ENCODE measurements at regions not wholly inside any gene's neighbourhood (a gene's known extent, or its start where the extent isn't known, plus 50 kb on each side); places are given as distances from the start of the nearest gene placed in this dataset.
"Not testable (repeated sequence)": the region's sequence is repeated elsewhere in the genome, so short reads cannot be mapped to it uniquely, and the experiment has no call there.

DNA sequence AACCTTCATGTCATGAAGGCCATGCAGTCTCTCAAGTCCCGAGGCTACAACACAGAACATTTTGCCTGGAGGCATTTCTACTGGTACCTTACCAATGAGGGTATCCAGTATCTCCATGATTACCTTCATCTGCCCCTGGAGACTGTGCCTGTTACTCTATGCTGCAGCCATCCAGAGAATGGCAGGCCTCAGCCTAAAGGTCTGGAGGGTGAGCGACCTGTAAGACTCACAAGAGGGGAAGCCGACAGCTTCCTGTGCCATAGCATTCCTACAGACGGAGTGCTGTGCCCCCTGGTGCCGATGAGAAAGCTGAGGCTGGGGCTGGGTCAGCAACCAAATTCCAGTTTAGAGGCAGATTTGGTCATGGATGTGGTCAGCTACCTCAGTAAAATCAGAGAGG is 51.3 kb upstream of the CADPS start:
- no peak for DNase-seq

DNA sequence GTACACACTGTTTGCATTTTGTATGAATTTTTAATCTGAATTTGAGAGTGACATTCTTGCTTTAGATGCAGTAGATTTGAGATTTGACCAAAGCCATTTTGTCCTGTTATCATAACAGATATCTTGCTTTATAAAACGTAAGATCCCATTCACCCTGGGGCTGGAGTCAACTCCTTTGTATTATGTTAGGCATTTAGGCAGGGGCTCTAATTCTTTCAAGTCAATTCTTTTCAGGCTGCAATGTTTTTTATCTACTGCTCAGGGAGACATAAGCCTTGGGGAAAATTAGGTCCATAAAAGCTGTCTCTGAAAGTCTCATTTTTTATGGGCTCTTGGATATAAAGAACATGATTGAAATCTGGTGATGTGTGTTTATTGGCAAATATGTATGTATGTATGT is 53.0 kb upstream of the CADPS start:
- no peak for DNase-seq

DNA sequence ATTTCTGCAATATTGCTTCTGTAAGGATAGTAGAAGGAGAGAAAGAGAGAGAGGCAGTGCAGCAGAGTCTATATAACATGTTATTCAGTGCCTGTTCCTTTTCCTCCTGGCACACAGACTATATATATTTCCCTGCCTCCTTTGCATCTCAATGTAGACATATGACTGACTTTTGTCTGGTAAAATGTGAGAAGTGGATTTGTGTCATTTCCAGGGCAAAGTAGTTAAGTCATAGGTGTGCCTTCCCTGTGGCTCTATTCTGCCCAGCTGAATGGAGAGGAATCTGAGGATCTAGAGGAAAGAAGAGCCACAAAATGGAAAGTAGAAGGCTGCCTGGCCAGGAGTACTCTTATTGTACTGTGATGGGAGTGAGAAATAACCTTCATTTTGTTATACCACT is 54.6 kb upstream of the CADPS start:
- DNase-seq, result no peak

GRCh38 chr3:62935793-62936192 is 60.6 kb upstream of the CADPS start:
- DNase-seq, result no peak

GRCh38 chr3:62936626-62937254 is 61.5 kb upstream of the CADPS start:
- DNase-seq, result no peak

DNA sequence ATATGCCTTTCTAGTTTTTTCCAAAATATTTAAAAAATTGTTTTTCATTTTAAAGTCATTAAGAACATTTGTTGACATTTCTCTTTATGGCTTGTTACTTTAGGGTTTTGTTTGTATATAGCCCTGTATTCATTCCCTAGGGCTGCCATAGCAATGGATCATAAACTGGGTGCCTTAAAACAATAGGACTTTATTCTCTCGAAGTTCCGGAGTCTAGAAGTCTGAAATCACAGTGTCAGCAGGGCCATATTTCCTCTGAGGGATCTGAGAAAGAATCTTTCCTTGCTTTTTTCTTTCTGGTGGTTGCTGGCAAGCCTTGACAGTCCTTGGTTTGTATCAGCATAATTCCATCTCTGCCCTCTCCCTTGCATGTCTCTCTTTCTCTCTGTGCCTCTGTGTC is 63.4 kb upstream of the CADPS start:
- no peak for DNase-seq

- no peak for DNase-seq
These were observed 64.5 kb upstream of the CADPS start for GRCh38 chr3:62939707-62940106.

DNA sequence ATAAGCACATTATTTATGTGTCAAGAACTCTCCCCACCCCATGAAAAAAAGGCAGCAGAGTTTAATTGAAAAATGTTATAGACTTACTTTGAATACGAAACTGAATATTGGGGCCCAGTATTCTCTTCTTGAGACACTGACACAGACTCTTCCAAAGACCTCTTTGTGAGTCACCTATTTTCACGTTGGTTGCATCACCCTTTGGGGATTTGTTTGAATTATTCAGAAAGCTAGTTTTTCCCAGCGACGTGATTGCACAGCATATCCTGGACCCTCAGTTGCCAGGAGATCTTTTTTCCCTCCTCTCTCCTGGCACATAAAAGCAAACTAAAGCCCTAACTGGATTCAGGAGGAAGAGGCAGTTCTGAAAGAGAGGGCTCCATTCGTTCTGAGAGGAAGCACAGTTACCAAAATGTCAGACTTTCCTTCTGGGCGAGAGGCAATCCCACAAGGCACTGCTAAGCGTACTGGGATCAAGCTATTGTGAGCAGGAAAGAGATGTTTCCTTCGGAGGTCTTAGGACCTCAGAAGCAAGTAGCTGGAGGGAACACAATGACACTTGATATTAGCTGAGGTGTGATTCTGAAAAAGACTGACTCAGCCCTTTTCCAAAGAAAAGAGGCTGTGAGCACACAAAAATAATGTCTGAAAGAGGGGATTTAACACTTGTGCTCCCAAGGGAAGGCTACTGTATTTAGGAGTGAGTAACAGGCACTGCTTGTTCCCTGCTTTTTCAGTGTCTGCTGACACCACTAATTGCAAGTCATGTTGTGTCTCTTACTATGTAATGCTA is 65.8 kb upstream of the CADPS start:
- no peak for DNase-seq

- DNase-seq, result no peak
These were observed 67.0 kb upstream of the CADPS start for GRCh38 chr3:62942227-62942626.

DNA sequence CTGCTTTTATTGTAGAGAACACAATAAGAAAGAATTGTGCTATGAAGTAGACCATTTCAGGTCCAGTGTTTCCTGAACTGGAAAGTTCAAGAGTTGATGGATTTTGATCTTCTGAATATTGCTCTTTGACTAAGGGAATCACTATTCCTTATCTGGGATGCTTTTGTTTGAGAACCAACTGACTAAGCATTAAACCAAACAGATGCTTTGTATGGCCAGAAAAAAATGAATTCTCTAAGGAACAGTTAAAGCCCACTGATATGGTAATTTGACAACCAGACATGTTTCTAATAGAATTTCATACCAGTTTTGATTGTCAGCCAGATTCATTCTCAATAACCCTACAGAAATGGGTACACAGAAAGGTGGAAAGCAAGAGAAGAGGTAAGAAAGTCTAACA is 67.5 kb upstream of the CADPS start:
- DNase-seq, result no peak

DNA sequence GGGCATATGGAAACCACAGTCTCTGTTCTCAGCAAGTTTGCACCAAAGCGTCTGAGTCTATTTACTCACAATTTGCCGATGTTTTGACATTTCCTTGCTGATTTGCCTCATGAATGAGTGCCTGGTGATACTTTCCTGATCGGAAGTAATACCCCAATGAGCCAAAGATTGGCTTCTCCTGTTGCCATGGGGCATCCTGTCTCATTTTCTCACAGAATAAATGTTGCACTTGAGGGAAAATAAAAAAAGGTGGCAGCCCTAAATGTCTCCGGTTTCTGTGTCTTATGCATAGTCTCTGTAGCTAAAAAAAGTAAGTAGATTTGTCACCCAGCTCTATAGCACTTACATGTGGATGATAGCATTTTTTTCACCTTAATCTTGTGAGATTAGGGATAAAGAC is 73.7 kb upstream of the CADPS start:
- DNase-seq, result no peak

DNA sequence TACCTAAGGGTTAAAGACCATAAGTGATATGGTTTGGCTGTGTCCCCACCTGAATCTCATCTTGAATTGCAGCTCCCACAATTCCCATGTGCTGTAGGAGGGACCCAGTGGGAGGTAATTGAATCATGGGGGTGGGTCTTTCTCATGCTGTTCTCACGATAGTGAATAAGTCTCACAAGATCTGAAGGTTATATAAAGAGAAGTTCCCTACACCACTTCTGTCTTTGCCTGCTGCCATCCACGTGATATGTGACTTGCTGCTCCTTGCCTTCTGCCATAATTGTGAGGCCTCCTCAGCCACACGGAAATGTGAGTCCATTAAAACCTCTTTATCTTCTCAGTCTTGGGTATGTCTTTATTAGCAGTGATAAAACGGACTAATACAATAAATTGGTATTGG is 75.0 kb upstream of the CADPS start:
- no peak for DNase-seq

DNA sequence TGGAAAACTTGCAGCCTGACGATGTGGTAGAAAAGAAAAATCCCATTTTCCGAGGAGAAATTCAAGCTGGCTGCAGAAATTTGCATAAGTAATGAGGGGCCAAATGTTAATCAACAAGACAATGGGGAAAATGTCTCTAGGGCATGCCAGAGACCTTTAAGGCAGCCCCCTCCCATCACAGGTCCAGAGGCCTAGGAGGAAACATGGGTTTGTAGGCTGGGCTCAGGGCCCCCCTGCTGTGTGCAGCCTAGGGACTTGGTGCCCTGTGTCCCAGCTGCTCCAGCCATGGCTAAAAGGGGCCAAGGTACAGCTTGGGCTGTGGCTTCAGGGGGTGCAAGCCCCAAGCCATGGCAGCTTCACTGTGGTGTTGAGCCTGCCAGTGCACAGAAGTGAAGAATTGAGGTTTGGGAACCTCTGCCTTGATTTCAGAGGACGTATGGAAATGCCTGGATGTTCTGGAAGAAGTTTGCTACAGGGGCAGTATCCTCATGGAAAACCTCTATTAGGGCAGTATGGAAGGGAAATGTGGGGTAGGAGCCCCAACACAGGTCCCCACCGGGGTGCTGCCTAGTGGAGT is 75.9 kb upstream of the CADPS start:
- DNase-seq, result no peak

DNA sequence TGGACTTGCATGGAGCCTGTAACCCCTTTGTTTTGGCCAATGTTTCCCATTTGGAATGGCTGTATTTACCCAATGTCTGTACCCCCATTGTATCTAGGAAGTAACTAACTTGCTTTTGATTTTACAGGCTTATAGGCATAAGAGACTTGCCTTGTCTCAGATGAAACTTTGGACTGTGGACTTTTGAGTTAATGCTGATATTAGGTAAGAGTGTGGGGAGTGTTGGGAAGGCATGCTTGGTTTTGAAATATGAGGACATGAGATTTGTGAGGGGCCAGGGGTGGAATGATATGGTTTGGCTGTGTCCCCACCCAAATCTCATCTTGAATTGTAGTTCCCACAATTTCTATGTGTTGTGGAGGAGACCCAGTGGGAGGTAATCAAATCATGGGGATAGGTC is 76.7 kb upstream of the CADPS start:
- not testable (repeated sequence) for DNase-seq

DNA sequence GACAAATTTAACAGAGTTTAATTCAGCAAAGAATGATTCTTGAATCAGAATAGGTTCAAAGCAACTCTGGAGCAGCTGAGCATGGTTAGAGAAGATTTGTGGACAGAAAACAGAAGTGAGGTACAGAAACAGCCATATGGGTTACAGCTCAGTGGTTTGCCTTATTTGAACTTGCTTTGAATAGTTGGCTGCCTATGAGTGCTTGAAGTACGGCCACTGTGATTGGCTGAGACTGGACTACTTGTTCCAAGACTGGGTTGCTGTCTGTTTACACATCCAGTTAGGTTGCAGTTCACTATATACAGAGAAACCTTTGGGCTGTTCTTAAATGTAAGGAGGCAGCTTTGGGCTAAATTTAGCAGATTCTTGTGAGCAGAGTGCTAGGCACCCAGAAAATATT is 79.4 kb upstream of the CADPS start:
- DNase-seq, result no peak

- DNase-seq, result no peak
These were observed 79.9 kb upstream of the CADPS start for GRCh38 chr3:62955126-62955525.

DNA sequence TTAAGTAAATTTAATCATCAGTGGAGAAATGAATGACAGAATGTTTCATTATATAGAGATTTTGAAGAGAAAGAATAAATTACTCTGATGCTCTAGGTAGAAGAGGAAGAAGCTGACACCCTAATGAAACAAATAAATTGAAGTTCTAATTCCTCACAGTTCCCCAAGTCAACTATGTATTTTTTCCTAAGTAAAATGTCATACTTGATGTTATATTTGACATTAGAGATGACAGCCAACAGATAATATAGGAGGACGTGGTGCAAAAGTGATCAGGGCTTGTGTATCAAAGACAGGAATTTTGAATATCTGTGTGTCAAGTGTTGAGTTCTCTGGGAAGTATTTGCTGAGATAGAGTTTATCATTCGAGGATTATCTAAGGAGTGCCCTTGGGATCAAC is 81.2 kb upstream of the CADPS start:
- no peak for DNase-seq

- DNase-seq, result no peak
These were observed 86.8 kb upstream of the CADPS start for GRCh38 chr3:62961874-62962556.

GRCh38 chr3:62962714-62963113 is 87.5 kb upstream of the CADPS start:
- no peak for DNase-seq

DNA sequence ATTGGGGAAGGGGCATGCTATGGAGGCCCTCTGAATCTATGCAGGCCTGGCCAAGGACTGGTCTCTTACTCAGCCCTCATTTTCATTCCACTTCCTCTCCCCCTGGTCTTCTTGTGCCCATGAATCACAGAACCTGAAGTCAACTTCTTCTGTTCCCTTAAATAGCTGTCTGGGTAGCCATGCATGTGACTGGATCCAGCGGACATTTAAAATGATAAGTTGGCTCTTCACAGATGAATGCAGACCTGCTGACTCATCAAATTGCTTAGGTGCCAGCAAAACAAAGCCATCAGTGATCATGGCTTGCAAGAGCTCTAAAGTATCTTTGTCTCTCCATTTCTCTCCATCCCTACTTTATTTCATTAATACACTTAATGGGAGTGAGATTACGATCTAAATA is 90.1 kb upstream of the CADPS start:
- no peak for DNase-seq

DNA sequence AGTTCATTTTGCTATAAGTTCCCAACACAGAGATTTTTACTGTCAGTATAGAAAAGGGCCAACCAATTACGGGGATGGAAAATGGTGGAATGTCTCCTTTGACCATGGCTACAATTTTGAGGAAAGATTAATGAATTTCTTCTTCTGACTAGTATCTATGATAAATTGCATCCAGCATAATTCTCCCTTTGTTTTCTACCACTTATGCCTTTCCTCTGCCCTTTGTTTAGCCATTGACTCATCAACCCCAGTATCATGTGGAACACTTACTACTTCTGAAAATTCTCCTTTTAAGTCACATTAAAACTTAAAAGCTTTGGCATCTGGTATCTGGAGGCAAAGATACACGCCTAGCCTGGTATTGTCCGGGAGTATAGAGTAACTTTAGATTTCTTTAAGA is 92.9 kb upstream of the CADPS start:
- no peak for DNase-seq

GRCh38 chr3:62970648-62971047 is 95.4 kb upstream of the CADPS start:
- DNase-seq, result no peak

DNA sequence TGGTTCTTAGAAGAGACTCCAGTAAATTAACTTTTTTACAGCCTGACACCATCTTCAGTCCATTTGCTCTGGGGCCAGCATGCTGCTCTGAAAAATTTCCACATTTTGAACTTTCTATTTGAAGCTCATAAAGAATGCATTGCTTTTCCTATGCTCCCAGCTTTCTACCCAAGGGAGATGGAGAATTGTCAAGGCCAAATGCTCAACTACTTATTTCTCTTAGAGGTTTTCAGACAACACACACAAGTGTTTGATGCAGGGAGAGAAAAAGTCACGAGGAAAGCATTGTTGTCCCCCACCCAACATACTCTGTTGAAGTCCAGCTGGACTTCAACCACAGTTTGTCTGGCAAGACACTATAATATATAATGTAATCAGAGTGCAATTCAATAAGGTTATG is 100.3 kb upstream of the CADPS start:
- no peak for DNase-seq

GRCh38 chr3:62981962-62982361 is 106.7 kb upstream of the CADPS start:
- no peak for DNase-seq
